ENCODE measurements at regions not wholly inside any gene's neighbourhood (a gene's known extent, or its start where the extent isn't known, plus 50 kb on each side); places are given as distances from the start of the nearest gene placed in this dataset.
"Not testable (repeated sequence)": the region's sequence is repeated elsewhere in the genome, so short reads cannot be mapped to it uniquely, and the experiment has no call there.

DNA sequence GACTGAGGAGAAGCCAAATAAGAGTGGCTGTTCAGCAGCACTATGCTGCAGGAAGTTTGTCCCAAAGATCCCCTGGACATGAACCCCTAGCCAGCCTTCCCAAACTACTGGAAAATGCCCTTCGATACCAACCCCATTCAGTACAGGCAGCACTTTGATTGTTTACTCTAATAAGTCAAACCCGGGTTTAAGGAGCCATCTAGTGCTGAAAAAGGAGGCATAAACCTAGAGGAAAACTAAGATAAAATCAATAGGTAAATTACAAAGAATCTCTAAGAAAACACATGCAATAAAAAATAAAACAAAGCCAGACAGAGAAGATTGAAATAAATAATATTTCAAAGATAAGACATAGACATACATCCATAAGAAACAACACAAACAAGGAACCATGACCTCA, 771.6 kb downstream of the RPS29 start:
- DNase-seq: no peak

DNA sequence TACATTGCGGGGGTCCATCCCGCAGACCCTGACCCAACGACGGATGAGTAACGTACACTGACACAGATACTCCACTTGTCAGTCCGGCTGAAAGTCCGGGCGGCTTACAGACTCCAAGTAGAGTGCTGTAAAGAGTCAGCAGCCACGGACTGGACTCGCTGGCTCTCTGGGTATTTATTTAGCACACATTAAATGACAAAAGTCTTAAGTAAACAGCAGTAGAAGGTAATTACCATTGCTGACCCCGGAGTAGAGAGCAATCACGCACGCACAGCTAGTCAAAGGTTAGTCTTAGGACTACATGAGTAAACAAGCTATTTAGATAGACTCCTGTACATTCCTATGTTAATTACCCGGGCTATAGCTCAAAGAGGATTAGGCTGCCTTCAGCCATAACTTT, 780.9 kb downstream of the RPS29 start:
- DNase-seq: no peak

DNA sequence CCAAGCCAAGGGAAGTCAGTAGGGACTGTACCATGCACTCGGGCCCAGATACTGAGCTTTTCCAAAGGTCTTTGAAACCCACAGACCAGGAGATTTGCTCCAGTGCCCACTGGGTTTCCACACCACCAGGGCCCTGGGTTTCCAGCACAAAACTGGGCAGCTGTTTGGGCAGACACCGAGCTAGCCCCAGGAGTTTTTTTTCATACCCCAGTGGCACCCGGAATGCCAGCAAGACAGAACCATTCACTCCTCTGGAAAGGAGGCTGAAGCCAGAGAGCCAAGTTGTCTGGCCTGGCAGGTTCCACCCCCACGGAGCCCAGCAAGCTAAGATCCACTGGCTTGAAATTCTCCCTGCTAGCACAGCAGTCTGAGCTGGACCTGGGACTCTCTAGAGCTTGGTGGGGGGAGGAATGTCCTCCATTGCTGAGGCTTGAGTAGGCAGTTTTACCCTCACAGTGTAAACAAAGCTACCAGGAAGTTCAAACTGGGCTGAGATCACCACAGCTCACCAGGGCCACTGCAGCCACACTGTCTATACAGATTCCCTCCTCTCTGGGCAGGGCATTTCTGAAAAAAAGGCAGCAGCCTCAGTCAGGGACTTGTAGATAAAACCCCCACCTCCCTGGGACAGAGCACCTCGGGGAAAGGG, 793.7 kb downstream of the RPS29 start:
- DNase-seq: peak; percentile 8

DNA sequence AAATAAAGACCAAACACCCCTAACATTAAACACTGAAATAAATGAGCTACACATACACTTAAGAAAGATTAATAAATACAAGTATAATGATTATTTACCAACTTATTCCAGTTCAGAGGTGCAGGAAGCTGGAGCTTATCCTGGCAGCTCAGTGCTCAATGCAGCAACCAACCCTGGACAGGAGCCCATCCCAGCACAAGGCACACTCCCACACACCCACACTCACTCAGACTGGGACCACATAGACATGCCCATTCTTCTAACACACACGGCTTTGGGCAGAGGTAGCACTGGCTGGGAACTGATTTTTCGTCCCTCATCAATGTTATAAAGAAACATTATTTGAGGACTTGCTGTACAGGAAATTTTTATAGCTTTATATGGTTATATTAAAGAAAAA, 797.4 kb downstream of the RPS29 start:
- DNase-seq: no peak

DNA sequence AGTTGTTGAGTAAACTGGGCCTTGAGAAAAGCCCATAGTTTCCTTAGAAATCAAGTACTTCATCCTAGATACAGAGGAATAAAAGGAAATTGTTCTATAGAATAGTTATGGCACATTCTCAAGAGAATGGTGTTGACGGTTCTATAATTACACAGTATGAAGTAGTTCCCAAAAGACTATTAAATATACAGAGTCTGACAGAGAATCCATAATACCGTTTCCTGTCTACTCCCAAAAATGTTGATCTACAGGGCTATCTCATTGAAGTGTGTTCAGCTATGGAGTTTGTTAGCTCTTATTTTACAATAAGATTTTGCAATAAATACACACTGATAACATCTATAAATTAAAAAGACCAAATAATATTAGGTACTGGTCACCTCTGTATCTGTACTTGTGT, 799.7 kb downstream of the RPS29 start:
- no peak for DNase-seq

DNA sequence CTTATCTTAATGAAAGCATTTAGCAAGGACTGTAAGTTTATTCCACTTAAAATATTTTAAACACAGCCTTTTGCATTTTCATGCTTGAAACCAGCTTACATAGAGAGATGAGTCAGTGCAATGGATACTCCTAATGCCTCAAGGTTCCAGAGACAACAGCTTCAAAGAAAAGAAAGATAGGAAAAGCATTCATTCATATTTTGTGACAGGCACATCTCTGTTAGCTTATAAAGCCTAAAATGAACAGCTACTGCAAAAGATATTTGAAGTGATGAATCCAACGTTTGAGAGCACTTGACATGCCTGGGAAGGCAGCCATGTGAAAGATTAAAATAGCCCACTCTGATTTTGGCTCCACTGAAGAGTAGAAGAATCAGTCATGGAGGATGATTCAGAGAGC, 814.5 kb downstream of the RPS29 start:
- DNase-seq: no peak

DNA sequence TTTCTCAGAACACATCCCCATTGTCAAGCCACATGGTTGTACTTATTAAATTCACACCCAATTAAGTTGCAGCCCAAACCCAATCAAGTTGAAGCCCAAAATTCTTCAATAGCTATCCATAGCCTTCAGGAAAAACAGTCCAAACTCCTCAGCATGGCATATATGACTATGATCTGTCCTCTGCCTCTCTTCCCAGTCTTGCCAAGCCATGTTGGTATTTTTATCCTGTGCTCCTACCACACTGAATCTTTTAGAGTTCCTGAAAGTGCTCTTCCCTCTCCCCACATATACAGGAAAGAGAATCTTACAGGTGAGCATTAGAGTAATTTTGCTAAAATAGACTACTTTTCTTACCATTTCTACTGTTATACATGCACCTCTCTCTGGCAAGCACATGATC, 834.9 kb downstream of the RPS29 start:
- DNase-seq: no peak

DNA sequence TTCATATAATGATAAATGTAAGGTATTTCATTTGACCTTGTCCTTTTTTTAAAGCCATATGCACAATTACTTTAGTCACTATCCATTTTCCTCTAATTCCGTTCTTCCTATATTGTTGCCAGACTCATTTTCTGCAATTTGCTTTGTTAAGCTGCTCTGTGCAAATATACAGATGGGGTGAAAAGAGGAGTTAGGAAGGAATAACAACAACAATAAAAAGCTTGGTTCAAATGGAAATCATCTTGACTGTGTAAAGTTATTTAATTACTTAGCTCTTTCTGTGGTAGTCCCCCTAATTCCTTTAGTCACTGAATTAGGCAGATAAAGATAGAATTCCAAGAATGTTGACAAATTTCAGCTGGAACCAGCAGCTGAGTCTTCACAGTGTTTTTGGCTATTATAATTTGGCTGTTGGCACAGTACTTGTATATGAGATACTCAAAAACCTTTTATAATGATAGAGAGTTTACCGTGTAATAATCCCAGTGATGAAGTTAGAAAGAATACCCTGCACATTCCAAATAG, 838.0 kb downstream of the RPS29 start:
- DNase-seq: no peak

DNA sequence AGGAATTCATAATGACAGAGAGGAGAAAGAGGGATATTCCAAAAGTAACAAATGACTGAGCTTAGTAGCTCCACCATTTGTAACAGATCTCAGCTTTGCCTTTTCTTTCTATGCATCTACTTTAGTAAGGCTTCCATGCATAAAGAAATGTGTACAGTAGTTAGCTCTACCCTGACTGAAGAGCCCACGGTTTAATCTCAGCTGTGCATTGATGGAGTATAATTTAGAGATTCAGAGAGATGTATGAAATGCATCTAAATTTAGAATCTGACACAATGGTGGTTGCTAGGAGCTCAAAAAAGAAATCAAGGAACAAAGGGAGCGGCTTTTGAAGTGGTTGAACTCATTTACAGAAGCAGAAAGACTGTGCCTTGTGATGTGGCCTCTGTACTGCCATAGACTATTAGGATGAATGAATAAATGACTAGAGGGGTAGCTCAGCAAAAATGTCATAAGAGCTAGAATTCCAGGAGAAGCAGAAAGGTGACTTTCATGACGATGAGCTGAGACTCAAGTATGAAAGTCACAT, 838.6 kb downstream of the RPS29 start:
- DNase-seq: no peak

DNA sequence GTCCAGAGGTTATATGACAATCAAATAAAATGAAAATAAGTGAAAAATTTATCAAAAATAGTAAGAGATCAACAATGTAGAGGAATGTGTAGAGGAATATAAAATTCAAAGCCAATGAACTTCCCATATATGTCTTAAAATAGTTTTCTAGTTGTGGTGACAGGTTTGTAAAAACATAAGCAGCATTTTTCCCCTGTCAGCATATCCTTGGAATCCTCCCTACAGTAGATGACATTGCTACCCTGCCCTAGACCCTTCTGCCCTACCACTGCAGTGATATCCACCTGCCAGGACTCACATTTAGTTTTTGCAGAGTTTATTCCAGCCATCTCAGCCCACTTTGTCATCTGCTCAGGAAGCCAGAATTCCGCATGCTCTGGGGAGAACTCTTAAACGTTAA, 842.0 kb downstream of the RPS29 start:
- no peak for DNase-seq

DNA sequence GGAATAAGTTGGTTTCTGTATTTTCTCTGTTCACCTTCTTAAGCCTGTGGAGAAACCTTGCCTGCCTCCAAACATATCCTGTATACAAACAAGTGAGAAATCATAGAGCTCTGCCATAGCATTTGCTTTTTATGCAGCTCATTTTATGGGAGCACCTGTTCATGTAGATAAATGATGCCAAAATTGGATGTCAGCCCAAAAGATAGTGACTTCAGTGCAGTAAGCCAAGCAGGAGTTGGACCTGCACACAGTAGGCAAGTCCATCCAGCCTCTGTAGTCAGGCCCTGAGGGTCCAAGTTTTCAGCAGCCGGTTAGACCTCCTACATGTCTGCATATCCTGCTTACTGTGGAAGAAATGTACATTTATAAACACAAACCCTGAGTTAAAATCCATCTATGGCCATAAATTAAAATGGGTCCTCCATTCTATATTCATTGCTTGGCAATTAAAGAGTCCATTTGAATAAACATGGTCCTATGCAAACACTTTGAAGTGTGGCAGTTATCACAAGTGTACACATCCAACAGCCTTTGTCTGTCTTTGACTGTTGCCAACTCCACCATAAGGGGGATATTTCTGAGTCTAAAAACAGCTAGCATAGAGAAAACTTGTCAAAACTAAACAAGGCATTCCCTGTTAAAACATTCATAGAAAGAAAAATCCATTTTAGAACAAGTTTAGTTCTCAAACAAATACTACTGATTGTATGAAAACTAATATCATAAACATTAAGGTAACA, 847.8 kb downstream of the RPS29 start:
- no peak for DNase-seq

DNA sequence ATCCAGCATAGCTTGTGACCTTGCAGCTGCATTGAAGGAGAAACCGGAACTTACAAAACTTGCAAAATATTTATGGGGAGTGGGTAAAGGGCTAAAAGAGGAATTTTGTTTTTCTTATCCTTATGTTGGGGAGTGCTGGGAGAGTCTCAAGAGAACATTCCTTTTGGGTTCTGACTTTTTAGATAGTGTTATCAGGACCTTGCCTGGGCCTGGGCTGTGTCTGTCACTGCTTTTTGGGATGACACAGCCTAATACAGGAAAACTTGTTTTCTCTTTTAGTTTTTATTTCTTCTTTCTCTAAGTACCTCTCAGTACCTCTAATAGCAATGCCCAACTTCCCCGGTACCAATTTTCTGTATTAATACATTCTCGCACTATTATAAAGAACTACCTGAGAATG, 850.6 kb downstream of the RPS29 start:
- DNase-seq: no peak

DNA sequence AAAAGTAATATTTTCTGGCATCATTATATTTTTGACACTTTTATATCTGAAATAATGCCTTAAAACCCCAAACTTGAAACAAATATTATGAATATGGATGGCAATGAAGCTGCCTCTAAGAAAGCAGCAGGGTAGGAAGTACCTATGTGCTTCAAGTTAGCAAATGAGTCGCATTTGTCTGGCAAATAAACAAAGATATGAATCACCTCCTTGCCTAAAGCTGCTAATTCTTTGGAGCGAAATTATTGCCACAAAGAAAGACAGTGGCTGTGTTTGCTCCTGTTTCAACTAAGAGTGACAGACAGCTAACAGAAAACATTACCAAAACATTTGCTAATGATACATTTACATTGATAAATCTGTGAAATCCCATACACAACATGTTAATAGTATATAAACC, 854.9 kb downstream of the RPS29 start:
- DNase-seq: no peak

DNA sequence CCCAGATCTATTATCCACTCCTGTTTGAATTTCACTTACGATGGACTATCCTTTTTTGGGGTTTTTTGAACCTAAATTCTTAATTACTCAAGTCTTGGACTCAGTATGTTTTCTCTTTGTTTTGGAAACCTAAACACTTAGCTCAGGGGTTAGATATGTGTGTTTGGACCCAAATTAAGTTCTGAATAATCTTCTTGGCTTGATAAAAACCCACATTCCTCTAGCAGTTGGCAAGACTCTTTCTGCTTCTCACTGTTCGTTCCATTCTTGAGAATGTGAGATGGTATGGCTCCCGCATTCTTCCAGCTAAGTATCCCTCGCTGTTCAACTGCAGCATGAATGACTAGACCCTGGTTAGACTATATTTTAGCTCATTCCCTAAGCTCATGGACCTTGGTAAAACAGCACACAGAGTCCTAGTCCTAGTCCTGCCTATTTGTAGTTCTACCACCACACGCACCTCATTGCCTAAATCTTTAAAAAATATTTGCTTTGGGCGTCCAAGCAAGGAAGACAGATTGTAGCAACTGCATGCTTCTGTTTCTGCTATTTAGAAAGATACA, 860.0 kb downstream of the RPS29 start:
- no peak for DNase-seq

DNA sequence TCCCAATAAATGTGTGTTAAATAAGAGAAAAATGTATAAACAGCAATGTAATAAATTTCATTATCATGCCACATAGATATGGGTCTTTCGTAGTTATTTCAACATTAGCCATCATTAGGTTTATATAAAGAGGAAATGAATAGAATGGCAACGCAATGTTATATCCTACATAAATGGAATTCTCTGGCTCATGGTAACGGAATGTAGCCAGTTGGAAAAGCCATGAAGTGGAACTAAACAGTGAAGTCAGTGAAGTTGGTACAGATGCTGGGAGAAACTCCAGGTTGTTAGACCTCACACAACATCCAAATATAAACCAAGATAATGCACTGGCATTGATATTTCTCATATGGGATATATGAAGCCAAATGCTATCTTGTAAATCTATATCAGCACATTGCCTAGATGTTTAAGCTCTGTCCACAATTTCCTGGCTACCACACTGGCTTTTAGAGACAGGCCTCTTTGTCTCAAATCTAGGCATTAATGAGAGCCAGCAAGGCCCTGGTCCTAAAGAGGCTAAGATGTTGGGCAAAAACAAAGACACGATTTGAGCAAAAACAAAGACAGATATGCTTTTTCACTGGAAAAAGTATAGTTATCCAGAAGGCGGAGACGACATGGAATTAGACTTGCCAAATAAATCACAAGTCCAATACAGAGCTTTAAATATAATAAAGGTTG, 861.0 kb downstream of the RPS29 start:
- DNase-seq: no peak

DNA sequence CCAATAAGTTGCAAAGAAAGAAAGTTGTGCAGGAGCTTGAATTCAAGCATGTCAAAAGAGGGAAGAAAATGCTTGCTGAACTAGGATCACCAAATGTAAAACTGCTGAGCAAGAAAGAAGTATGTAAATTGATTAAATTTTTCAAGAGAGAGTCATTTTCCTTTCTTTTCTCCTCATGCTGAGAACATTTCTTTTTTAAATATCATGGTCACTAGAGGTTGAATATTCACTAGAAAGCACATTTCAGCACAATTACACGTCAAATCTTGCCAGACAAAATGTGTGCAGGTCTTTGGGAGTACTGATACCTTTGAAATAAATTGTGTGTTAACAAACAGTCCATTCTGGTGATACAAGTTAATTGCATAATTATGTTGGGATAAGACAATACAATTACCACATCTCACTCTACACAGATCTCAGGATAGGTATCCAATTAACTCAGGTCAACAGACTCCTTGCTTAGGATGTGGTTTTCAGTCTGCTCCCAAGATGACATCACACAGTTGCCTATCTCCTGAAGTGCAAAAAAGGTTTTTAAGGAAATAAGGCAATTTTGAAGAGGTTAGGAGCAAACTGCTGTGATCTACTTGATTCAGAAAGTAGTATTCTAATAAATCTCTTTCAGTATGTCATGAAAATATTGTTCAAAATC, 862.2 kb downstream of the RPS29 start:
- DNase-seq: no peak

DNA sequence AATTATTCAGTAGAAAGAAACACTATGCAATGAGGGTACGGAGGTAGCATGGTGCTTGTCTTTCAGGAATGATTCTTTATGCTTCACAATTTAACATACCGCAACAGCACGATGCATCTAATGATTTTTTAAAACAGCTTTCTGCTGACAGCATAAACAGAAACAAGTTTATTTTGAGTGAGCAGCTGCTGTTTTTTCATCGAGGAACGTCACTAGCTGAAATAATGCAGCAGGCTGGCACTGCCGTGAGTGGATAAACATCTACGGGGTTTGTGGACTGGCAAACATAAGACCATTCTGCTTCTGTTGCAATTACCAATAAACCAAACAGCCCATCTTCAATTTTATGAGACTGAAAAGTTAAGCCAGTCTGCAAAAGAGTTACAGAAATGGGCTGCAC, 871.8 kb downstream of the RPS29 start:
- DNase-seq: no peak

DNA sequence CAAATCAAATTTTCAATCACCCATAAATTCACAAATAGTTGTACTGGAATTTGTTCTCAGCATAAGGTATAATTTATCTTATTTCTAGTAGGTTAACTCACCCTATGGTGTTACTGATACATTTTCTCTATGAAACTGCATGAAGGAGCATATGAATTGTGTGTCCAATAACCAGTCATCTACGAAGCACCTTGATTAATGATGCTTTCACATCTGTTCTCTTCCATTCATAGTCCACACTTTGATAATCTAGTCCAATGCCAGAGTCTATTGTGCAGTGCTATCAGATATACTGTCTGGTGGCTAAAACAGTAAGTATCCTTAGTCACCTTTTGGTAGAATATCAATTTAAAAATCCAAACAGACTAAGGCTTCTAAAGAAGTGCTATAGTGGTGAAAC, 876.0 kb downstream of the RPS29 start:
- no peak for DNase-seq

DNA sequence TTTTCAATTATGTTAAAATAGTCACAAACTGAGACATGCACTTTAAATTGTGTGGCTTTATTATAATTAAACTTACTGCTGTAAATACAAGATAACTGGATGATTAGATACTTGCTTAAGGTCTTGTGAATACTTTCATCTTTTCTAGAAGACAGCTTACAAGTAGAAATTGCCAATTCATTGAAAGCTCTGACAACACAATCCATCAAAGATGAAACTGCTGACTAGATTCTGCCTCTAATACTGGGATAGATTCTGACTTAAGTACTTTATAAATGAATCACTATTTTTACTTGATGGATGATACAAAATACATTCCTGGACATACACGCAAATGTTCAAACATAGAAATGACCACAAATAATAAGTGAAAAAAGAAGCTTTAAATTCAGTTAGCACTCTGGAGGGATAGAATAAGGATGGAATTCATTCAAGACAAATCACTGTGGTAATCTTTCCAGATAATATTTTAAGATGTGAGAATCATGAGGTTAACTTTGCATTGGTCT, 876.8 kb downstream of the RPS29 start:
- DNase-seq: no peak

DNA sequence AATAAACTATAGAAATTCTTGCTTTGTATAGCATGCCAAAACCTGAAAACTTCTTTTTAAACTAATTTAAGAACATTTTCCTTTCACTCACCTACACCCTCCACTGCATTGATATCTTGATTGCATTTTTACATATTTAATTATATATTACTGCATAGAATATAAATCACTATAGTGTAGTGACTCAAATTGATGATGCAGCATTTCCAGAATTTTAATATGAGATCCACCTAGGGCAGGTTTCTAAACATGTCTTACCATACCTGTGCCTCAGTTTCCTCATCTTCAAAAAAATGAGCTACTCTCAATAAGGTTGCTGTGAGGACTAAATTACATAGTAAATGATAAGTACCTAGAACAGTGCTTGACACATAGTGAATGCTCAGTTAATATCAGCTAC, 881.5 kb downstream of the RPS29 start:
- DNase-seq: no peak

DNA sequence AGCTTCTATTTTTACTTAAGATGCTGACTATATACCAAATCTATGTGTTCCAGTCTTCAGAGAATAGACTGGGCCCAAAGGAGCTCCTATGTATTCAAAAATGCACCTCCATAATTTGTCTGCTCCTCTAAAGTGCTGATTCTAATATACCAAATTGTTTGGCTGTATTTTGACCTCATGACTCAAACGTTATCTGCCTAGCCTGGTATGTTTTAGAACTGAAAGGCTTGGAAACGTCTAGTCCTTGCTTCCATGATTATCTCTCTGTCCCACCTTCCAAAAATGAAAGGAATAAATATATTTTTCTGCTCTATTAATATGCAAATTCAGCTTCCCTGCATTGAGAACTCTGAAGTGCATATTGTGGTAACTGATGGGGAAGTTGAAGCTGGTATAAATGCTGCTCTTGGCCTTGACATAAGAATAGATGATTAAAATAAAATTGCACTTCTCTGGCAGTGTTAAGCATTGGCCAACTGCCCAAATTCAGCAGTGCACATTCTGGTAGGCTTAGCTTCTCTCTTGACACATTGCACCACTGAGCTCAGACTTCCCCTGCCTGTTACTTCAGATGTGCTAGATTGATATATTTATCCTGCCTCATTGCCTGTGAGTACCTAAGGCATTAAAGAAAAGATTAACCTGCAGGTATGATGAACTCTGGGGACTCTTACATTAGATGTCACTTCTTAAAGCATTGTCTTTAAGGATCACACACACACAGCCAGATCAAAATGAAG, 882.3 kb downstream of the RPS29 start:
- DNase-seq: no peak

DNA sequence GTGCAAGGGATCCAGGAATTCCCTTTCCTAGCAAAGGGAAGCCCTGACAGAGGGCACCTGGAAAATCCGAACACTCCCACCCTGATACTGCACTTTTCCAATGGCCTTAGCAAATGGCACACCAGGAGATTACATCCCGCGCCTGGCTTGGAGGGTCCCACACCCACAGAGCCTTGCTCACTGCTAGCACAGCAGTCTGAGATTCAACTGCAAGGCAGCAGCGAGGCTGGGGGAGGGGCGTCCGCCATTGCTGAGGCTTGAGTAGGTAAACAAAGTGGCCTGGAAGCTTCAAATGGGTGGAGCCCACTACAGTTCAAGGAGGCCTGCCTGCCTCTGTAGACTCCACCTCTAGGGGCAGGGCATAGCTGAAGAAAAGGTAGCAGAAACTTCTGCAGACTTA, 888.8 kb downstream of the RPS29 start:
- DNase-seq: not testable (repeated sequence)
